NB4 (cell line): ENCODE measurements at regions not wholly inside any gene's neighbourhood (a gene's known extent, or its start where the extent isn't known, plus 50 kb on each side); places are given as distances from the start of the nearest gene placed in this dataset.

Experiments
- DNase-seq: peaks from one replicate; pipeline ENCODE4 v3.0.0; 2010; ENCODE audit warnings: low read depth
- H3K4me3 ChIP-seq: one replicate; pipeline ENCODE4 v1.5.1; 2011; ENCODE audit warnings: mild to moderate bottlenecking, low read depth, low read length, moderate library complexity
- CTCF ChIP-seq: IDR thresholded peaks from one replicate; pipeline ENCODE4 v1.5.1; 2012; ENCODE audit warnings: low read depth, low read length
- MAX ChIP-seq: IDR thresholded peaks from 2 replicates; pipeline ENCODE4 v1.6.1; 2011; ENCODE audit warnings: low read depth, low read length
- MYC ChIP-seq: IDR thresholded peaks from 2 replicates; pipeline ENCODE4 v1.6.1; 2011; ENCODE audit warnings: low read depth, low read length
- POLR2A ChIP-seq: IDR thresholded peaks from 2 replicates; pipeline ENCODE4 v1.6.1; 2011; ENCODE audit warnings: mild to moderate bottlenecking; ENCODE audit not compliant: insufficient read length; ENCODE audit errors: extremely low read depth

GRCh38 chr11:69935941-69936505 lies 116.8 kb upstream of the FGF3 start:
- no peak for DNase-seq
- TF ChIP-seq CTCF (no peak), MYC (no peak), POLR2A (no peak), MAX (no peak)
- no peak overlapping the region for H3K4me3 ChIP-seq

GRCh38 chr11:69936771-69937170 lies 117.6 kb upstream of the FGF3 start:
- no peak overlapping the region for H3K4me3 ChIP-seq
- TF ChIP-seq POLR2A (no peak), MYC (no peak), MAX (no peak), CTCF (no peak)
- DNase-seq: no peak

- TF ChIP-seq POLR2A (no peak), CTCF (no peak), MYC (no peak)
These were observed 119.0 kb upstream of the FGF3 start for GRCh38 chr11:69938206-69938605.

GRCh38 chr11:69939551-69940245 lies 120.5 kb upstream of the FGF3 start:
- no peak for DNase-seq
- TF ChIP-seq CTCF (no peak), MAX (no peak), POLR2A (no peak), MYC (no peak)
- H3K4me3 ChIP-seq: no peak overlapping the region

More at GRCh38 chr11:69938206-69938605, 119.0 kb upstream of the FGF3 start:
- DNase-seq: no peak
- no peak overlapping the region for H3K4me3 ChIP-seq

- TF ChIP-seq MAX (no peak), CTCF (no peak), POLR2A (no peak), MYC (no peak)
- DNase-seq: no peak
- H3K4me3 ChIP-seq: no peak overlapping the region
These were observed 121.0 kb upstream of the FGF3 start for GRCh38 chr11:69940246-69940610.
